WTC11 (cell line): ENCODE measurements at regions not wholly inside any gene's neighbourhood (a gene's known extent, or its start where the extent isn't known, plus 50 kb on each side); places are given as distances from the start of the nearest gene placed in this dataset.

Source experiments
- ATAC-seq: fragments of 200-7000 bp; cut with Tn5 transposase; 2 replicates; pipeline ENCODE4 v1.10.0; 2021; ENCODE audit warnings: mild to moderate bottlenecking, moderate library complexity
- CTCF ChIA-PET: fragments of 300-600 bp; sonication (Branson Sonifier 250); formaldehyde crosslinking; loops from one replicate; lab custom pipeline; 2021; ENCODE audit warnings: antibody characterized with exemption; lab: Charles Lee
- POLR2A ChIA-PET: fragments of 350-600 bp; sonication (Branson Sonifier 250); formaldehyde crosslinking; loops from one replicate; lab custom pipeline; 2021; ENCODE audit warnings: antibody characterized with exemption; lab: Charles Lee
- DNase-seq: peaks from one replicate; pipeline ENCODE4 v3.0.0; 2021; ENCODE audit warnings: low spot score
- H3K27ac Mint-ChIP-seq: 2 replicates; pipeline ENCODE4 v1.8.0; 2021; ENCODE audit warnings: mixed read lengths
- H3K27me3 Mint-ChIP-seq: 2 replicates; pipeline ENCODE4 v1.8.0; 2021; ENCODE audit warnings: low read depth, mild to moderate bottlenecking, moderate library complexity, mixed read lengths
- H3K36me3 Mint-ChIP-seq: 2 replicates; pipeline ENCODE4 v1.8.0; 2021; ENCODE audit warnings: mixed read lengths
- H3K4me1 Mint-ChIP-seq: 2 replicates; pipeline ENCODE4 v1.8.0; 2022; ENCODE audit warnings: mixed read lengths
- H3K4me3 Mint-ChIP-seq: 2 replicates; pipeline ENCODE4 v1.8.0; 2021; ENCODE audit warnings: mild to moderate bottlenecking, moderate library complexity, mixed read lengths
- H3K9me3 Mint-ChIP-seq: 2 replicates; pipeline ENCODE4 v1.8.0; 2021; ENCODE audit warnings: mixed read lengths
- CREB1 ChIP-seq: sonication (generic); formaldehyde crosslinking; IDR thresholded peaks from 2 replicates; pipeline ENCODE4 v1.8.0; 2023; ENCODE audit warnings: mild to moderate bottlenecking, missing genetic modification reagents
- ERG ChIP-seq: fragments of 250-450 bp; sonication (Bioruptor Pico); IDR thresholded peaks from 2 replicates; pipeline ENCODE4 v1.8.0; 2021; ENCODE audit warnings: mild to moderate bottlenecking
- ETV6 ChIP-seq: sonication (generic); formaldehyde crosslinking; IDR thresholded peaks from 2 replicates; pipeline ENCODE4 v1.8.1; 2022; ENCODE audit warnings: mild to moderate bottlenecking, missing genetic modification reagents
- HMGA2 ChIP-seq: fragments of 250-450 bp; sonication (Bioruptor Pico); IDR thresholded peaks from 2 replicates; pipeline ENCODE4 v1.4.0; 2021; ENCODE audit warnings: mild to moderate bottlenecking, moderate library complexity
- IRF2 ChIP-seq: sonication (generic); formaldehyde crosslinking; IDR thresholded peaks from 2 replicates; pipeline ENCODE4 v1.8.0; 2022; ENCODE audit warnings: low read depth, missing genetic modification reagents, borderline replicate concordance
- JAZF1 ChIP-seq: fragments of 250-450 bp; sonication (Bioruptor Pico); IDR thresholded peaks from 2 replicates; pipeline ENCODE4 v1.9.0; 2021; ENCODE audit warnings: moderate library complexity, mild to moderate bottlenecking, inconsistent platforms
- TCF7 ChIP-seq: sonication (generic); formaldehyde crosslinking; IDR thresholded peaks from 2 replicates; pipeline ENCODE4 v1.8.0; 2022; ENCODE audit warnings: mild to moderate bottlenecking, low read depth, missing genetic modification reagents, moderate library complexity
- TP53 ChIP-seq: sonication (generic); formaldehyde crosslinking; IDR thresholded peaks from 2 replicates; pipeline ENCODE4 v1.8.1; 2023; ENCODE audit warnings: mild to moderate bottlenecking, missing genetic modification reagents
- ZMAT4 ChIP-seq: fragments of 250-450 bp; sonication (Bioruptor Pico); IDR thresholded peaks from 2 replicates; pipeline ENCODE4 v1.9.0; 2021; ENCODE audit warnings: mild to moderate bottlenecking
- ZNF121 ChIP-seq: sonication (generic); formaldehyde crosslinking; IDR thresholded peaks from 2 replicates; pipeline ENCODE4 v1.8.0; 2023; ENCODE audit warnings: missing genetic modification reagents
- ZNF423 ChIP-seq: fragments of 250-450 bp; sonication (Bioruptor Pico); IDR thresholded peaks from 2 replicates; pipeline ENCODE4 v2.1.2; 2022; ENCODE audit warnings: mild to moderate bottlenecking, moderate library complexity
- TF ChIP-seq, protein P1 (sequence below): sonication (generic); formaldehyde crosslinking; IDR thresholded peaks from 2 replicates; pipeline ENCODE4 v1.8.0; 2023; ENCODE audit warnings: missing genetic modification reagents, mild to moderate bottlenecking, borderline replicate concordance
- TF ChIP-seq, protein P2 (sequence below): fragments of 250-450 bp; sonication (Bioruptor Pico); IDR thresholded peaks from 2 replicates; pipeline ENCODE4 v1.9.0; 2021; ENCODE audit warnings: mild to moderate bottlenecking, borderline replicate concordance
- TF ChIP-seq, protein P3 (sequence below): sonication (generic); formaldehyde crosslinking; IDR thresholded peaks from 2 replicates; pipeline ENCODE4 v1.8.0; 2022; ENCODE audit warnings: mild to moderate bottlenecking, missing genetic modification reagents

- ChIA-PET POLR2A (no interaction called here), CTCF (no interaction called here)
- H3K36me3 Mint-ChIP-seq = no peaks in the 10 kb centered on the region
These were observed 111.8 kb upstream of the LYSMD4 start for GRCh38 chr15:99845009-99845408.

More at GRCh38 chr15:99845009-99845408, 111.8 kb upstream of the LYSMD4 start:
- ATAC-seq = no peak
- DNase-seq = no peak
- Mint-ChIP-seq H3K4me1 (peaks cover 9% of the 10 kb centered on the region), H3K27ac (no peak overlapping the region), H3K9me3 (no peaks in the 10 kb centered on the region), H3K4me3 (no peak overlapping the region), H3K27me3 (no peaks in the 10 kb centered on the region)
- TF ChIP-seq IRF2 (CRISPR knock-in tag) (no peak), TCF7 (no peak), HMGA2 (CRISPR knock-in tag) (no peak), ZNF121 (no peak), ETV6 (CRISPR knock-in tag) (no peak), ZNF423 (no peak), TP53 (CRISPR knock-in tag) (no peak), CREB1 (CRISPR knock-in tag) (no peak), ZMAT4 (CRISPR knock-in tag) (no peak), ERG (no peak), JAZF1 (CRISPR knock-in tag) (no peak)
- TF ChIP-seq, protein P1, sequence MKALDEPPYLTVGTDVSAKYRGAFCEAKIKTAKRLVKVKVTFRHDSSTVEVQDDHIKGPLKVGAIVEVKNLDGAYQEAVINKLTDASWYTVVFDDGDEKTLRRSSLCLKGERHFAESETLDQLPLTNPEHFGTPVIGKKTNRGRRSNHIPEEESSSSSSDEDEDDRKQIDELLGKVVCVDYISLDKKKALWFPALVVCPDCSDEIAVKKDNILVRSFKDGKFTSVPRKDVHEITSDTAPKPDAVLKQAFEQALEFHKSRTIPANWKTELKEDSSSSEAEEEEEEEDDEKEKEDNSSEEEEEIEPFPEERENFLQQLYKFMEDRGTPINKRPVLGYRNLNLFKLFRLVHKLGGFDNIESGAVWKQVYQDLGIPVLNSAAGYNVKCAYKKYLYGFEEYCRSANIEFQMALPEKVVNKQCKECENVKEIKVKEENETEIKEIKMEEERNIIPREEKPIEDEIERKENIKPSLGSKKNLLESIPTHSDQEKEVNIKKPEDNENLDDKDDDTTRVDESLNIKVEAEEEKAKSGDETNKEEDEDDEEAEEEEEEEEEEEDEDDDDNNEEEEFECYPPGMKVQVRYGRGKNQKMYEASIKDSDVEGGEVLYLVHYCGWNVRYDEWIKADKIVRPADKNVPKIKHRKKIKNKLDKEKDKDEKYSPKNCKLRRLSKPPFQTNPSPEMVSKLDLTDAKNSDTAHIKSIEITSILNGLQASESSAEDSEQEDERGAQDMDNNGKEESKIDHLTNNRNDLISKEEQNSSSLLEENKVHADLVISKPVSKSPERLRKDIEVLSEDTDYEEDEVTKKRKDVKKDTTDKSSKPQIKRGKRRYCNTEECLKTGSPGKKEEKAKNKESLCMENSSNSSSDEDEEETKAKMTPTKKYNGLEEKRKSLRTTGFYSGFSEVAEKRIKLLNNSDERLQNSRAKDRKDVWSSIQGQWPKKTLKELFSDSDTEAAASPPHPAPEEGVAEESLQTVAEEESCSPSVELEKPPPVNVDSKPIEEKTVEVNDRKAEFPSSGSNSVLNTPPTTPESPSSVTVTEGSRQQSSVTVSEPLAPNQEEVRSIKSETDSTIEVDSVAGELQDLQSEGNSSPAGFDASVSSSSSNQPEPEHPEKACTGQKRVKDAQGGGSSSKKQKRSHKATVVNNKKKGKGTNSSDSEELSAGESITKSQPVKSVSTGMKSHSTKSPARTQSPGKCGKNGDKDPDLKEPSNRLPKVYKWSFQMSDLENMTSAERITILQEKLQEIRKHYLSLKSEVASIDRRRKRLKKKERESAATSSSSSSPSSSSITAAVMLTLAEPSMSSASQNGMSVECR (CRISPR knock-in tag) = no peak
- TF ChIP-seq, protein P2, sequence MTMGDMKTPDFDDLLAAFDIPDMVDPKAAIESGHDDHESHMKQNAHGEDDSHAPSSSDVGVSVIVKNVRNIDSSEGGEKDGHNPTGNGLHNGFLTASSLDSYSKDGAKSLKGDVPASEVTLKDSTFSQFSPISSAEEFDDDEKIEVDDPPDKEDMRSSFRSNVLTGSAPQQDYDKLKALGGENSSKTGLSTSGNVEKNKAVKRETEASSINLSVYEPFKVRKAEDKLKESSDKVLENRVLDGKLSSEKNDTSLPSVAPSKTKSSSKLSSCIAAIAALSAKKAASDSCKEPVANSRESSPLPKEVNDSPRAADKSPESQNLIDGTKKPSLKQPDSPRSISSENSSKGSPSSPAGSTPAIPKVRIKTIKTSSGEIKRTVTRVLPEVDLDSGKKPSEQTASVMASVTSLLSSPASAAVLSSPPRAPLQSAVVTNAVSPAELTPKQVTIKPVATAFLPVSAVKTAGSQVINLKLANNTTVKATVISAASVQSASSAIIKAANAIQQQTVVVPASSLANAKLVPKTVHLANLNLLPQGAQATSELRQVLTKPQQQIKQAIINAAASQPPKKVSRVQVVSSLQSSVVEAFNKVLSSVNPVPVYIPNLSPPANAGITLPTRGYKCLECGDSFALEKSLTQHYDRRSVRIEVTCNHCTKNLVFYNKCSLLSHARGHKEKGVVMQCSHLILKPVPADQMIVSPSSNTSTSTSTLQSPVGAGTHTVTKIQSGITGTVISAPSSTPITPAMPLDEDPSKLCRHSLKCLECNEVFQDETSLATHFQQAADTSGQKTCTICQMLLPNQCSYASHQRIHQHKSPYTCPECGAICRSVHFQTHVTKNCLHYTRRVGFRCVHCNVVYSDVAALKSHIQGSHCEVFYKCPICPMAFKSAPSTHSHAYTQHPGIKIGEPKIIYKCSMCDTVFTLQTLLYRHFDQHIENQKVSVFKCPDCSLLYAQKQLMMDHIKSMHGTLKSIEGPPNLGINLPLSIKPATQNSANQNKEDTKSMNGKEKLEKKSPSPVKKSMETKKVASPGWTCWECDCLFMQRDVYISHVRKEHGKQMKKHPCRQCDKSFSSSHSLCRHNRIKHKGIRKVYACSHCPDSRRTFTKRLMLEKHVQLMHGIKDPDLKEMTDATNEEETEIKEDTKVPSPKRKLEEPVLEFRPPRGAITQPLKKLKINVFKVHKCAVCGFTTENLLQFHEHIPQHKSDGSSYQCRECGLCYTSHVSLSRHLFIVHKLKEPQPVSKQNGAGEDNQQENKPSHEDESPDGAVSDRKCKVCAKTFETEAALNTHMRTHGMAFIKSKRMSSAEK (CRISPR knock-in tag) = no peak
- TF ChIP-seq, protein P3, sequence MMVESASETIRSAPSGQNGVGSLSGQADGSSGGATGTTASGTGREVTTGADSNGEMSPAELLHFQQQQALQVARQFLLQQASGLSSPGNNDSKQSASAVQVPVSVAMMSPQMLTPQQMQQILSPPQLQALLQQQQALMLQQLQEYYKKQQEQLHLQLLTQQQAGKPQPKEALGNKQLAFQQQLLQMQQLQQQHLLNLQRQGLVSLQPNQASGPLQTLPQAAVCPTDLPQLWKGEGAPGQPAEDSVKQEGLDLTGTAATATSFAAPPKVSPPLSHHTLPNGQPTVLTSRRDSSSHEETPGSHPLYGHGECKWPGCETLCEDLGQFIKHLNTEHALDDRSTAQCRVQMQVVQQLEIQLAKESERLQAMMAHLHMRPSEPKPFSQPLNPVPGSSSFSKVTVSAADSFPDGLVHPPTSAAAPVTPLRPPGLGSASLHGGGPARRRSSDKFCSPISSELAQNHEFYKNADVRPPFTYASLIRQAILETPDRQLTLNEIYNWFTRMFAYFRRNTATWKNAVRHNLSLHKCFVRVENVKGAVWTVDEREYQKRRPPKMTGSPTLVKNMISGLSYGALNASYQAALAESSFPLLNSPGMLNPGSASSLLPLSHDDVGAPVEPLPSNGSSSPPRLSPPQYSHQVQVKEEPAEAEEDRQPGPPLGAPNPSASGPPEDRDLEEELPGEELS = no peak
